ENCODE measurements at regions not wholly inside any gene's neighbourhood (a gene's known extent, or its start where the extent isn't known, plus 50 kb on each side); places are given as distances from the start of the nearest gene placed in this dataset.

DNA sequence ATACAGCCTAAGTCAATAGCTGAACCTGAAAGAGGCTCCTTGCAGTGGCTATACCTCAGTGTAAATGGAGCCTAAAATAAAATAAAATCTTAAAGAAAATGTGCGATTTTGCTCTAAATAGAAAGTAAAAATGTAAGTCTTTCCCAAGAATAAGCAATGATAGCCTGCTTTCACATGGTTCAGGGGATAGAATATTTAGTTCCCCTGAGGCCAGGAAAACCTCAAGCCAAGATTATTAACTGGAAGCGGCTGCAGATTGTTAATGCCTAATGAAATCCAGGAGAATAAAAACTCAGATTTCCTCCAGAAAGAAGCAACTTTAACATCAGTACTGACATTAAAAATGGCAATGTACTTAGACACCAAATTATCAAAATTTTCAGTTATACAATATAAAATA is 463.7 kb downstream of the CYLC2 start:
- Histone ChIP-seq H3K27me3 (ENCODE audit: control insufficient read depth in 2 of 2, insufficient read depth in 2 of 2, low read length in 2 of 2) (no peaks in the 10 kb centered on the region), H3K9me3 (replicated peaks; ENCODE audit: control insufficient read depth, insufficient read depth, low read length) (peaks cover 6% of the 10 kb centered on the region), H3K4me2 (ENCODE audit: insufficient read depth, low read length) (no peak overlapping the region), H3K9ac (replicated peaks; ENCODE audit: extremely low read depth, insufficient read depth, low read length) (no peak overlapping the region), H3K9me1 (replicated peaks; ENCODE audit: control insufficient read depth, extremely low read depth, insufficient read depth, low read length) (no peaks in the 10 kb centered on the region), H2AFZ (ENCODE audit: low read depth, low read length) (no peak overlapping the region), H3K27ac (ENCODE audit: insufficient read depth, low read depth, low read length) (no peak overlapping the region), H3K79me2 (ENCODE audit: control insufficient read depth, insufficient read depth, low read length) (no peaks in the 10 kb centered on the region), H4K20me1 (replicated peaks; ENCODE audit: control insufficient read depth, extremely low read depth, insufficient read depth, low read length) (no peaks in the 10 kb centered on the region), H3K4me3 (replicated peaks in 1 of 3; ENCODE audit: insufficient read depth in 1 of 3, low read depth in 1 of 3, low read length in 3 of 3) (no peak overlapping the region), H3K4me1 (ENCODE audit: control insufficient read depth, extremely low read depth, insufficient read depth, low read length) (no peaks in the 10 kb centered on the region), H3K36me3 (ENCODE audit: control insufficient read depth in 2 of 2, extremely low read depth in 1 of 2, insufficient read depth in 2 of 2, low read length in 2 of 2) (no peaks in the 10 kb centered on the region)
- no peak for DNase-seq (ENCODE audit: low read depth, low spot score)
- TF ChIP-seq, protein P1, sequence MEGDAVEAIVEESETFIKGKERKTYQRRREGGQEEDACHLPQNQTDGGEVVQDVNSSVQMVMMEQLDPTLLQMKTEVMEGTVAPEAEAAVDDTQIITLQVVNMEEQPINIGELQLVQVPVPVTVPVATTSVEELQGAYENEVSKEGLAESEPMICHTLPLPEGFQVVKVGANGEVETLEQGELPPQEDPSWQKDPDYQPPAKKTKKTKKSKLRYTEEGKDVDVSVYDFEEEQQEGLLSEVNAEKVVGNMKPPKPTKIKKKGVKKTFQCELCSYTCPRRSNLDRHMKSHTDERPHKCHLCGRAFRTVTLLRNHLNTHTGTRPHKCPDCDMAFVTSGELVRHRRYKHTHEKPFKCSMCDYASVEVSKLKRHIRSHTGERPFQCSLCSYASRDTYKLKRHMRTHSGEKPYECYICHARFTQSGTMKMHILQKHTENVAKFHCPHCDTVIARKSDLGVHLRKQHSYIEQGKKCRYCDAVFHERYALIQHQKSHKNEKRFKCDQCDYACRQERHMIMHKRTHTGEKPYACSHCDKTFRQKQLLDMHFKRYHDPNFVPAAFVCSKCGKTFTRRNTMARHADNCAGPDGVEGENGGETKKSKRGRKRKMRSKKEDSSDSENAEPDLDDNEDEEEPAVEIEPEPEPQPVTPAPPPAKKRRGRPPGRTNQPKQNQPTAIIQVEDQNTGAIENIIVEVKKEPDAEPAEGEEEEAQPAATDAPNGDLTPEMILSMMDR (IDR thresholded peaks at IDR 0.05; ENCODE audit: extremely low read depth in 1 of 2, insufficient read depth in 1 of 2, low read depth in 1 of 2, low read length in 2 of 2), result no peak
- TF ChIP-seq FOS (IDR thresholded peaks at IDR 0.05; ENCODE audit: borderline replicate concordance, insufficient read depth, low read length) (no peak), POLR2AphosphoS5 (IDR thresholded peaks at IDR 0.05; ENCODE audit: insufficient read depth, low read depth, low read length) (no peak), POLR2A (IDR thresholded peaks at IDR 0.05; ENCODE audit: low read depth, low read length) (no peak), EZH2 (IDR thresholded peaks at IDR 0.05; ENCODE audit: borderline replicate concordance, low read depth, low read length, severe bottlenecking) (no peak), GATA2 (IDR thresholded peaks at IDR 0.05; ENCODE audit: insufficient read depth, insufficient read length, low read depth, low read length) (no peak), MYC (IDR thresholded peaks at IDR 0.05; ENCODE audit: low read depth, low read length) (no peak), JUN (IDR thresholded peaks at IDR 0.05; ENCODE audit: borderline replicate concordance, insufficient read depth, insufficient read length, low read depth) (no peak)
- TF ChIP-seq, protein P2, sequence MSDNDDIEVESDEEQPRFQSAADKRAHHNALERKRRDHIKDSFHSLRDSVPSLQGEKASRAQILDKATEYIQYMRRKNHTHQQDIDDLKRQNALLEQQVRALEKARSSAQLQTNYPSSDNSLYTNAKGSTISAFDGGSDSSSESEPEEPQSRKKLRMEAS (IDR thresholded peaks at IDR 0.05; ENCODE audit: insufficient read depth, insufficient read length), result no peak
- intact Hi-C loops (cut with micrococcal nuclease) (no loop called here), dilution Hi-C loops (cut with MboI; ENCODE audit: extremely low pct_ligation_motif_present, low sequenced_read_pairs) (no loop called here)
- CTCF ChIA-PET, result no interaction called here
- no peak for FAIRE-seq
- POLR2A ChIA-PET, result no interaction called here
- no TSS peak for BruUV-seq (replicated peaks)
